Right hindlimb (tissue), 1 donor: ENCODE measurements at regions not wholly inside any gene's neighbourhood (a gene's known extent, or its start where the extent isn't known, plus 50 kb on each side); places are given as distances from the start of the nearest gene placed in this dataset.
"Not testable (repeated sequence)": the region's sequence is repeated elsewhere in the genome, so short reads cannot be mapped to it uniquely, and the experiment has no call there.

Experiments
- DNase-seq: peaks from one replicate; pipeline ENCODE4 v3.0.0-alpha.2; 2018

GRCh38 chr2:95654897-95655296, 63.1 kb downstream of the TRIM43 start:
- not testable (repeated sequence) for DNase-seq

GRCh38 chr2:95656553-95656952, 64.8 kb downstream of the TRIM43 start:
- DNase-seq = not testable (repeated sequence)

- DNase-seq = not testable (repeated sequence)
These were observed 66.1 kb downstream of the TRIM43 start for GRCh38 chr2:95657937-95658336.

- DNase-seq = not testable (repeated sequence)
These were observed 69.2 kb downstream of the TRIM43 start for GRCh38 chr2:95660766-95661562.

- not testable (repeated sequence) for DNase-seq
These were observed 72.0 kb downstream of the TRIM43 start for GRCh38 chr2:95663471-95664441.

- not testable (repeated sequence) for DNase-seq
These were observed 74.8 kb downstream of the TRIM43 start for GRCh38 chr2:95666636-95667035.

GRCh38 chr2:95667480-95667879, 75.7 kb downstream of the TRIM43 start:
- DNase-seq = no peak

GRCh38 chr2:95668934-95669333, 77.1 kb downstream of the TRIM43 start:
- DNase-seq = not testable (repeated sequence)

- no peak for DNase-seq
These were observed 77.7 kb downstream of the TRIM43 start for GRCh38 chr2:95669441-95669991.

- DNase-seq = no peak
These were observed 78.4 kb downstream of the TRIM43 start for GRCh38 chr2:95670167-95670566.

- DNase-seq = no peak
These were observed 78.9 kb downstream of the TRIM43 start for GRCh38 chr2:95670686-95671085.

GRCh38 chr2:95671171-95671570, 79.4 kb downstream of the TRIM43 start:
- DNase-seq = not testable (repeated sequence)

GRCh38 chr2:95671992-95672391, 80.2 kb downstream of the TRIM43 start:
- not testable (repeated sequence) for DNase-seq

GRCh38 chr2:95672500-95672899, 80.7 kb downstream of the TRIM43 start:
- DNase-seq = not testable (repeated sequence)

- DNase-seq = no peak
These were observed 82.4 kb downstream of the TRIM43 start for GRCh38 chr2:95674186-95674585.

- not testable (repeated sequence) for DNase-seq
These were observed 84.8 kb downstream of the TRIM43 start for GRCh38 chr2:95676573-95676972.

GRCh38 chr2:95677346-95677745, 85.5 kb downstream of the TRIM43 start:
- no peak for DNase-seq

GRCh38 chr2:95677833-95678232, 86.0 kb downstream of the TRIM43 start:
- DNase-seq = not testable (repeated sequence)

- DNase-seq = not testable (repeated sequence)
These were observed 89.4 kb downstream of the TRIM43 start for GRCh38 chr2:95681158-95681557.

- not testable (repeated sequence) for DNase-seq
These were observed 89.8 kb downstream of the TRIM43 start for GRCh38 chr2:95681589-95682081.

GRCh38 chr2:95682889-95683517, 91.2 kb downstream of the TRIM43 start:
- DNase-seq = not testable (repeated sequence)

GRCh38 chr2:95685513-95685912, 93.7 kb downstream of the TRIM43 start:
- DNase-seq = no peak
